ENCODE measurements at regions not wholly inside any gene's neighbourhood (a gene's known extent, or its start where the extent isn't known, plus 50 kb on each side); places are given as distances from the start of the nearest gene placed in this dataset.

GRCh38 chr2:125746321-125747164, 909.4 kb upstream of the GYPC start:
- TF ChIP-seq CTCF (IDR thresholded peaks at IDR 0.05) (no peak), POLR2A (IDR thresholded peaks at IDR 0.05) (no peak)

Data from lower leg skin (tissue), 3 donors.